NOMO-1 treated with dmso at 0.1 percent for 144 hours (cell line): ENCODE measurements at regions not wholly inside any gene's neighbourhood (a gene's known extent, or its start where the extent isn't known, plus 50 kb on each side); places are given as distances from the start of the nearest gene placed in this dataset.

Source experiments
- DNase-seq: peaks from one replicate; lab custom pipeline; 2025; ENCODE audit not compliant: unreplicated experiment; lab: John Stamatoyannopoulos, UW

- no peak for DNase-seq
Observed at GRCh38 chr3:4021162-4021561, 221.9 kb downstream of the LRRN1 start.

DNA sequence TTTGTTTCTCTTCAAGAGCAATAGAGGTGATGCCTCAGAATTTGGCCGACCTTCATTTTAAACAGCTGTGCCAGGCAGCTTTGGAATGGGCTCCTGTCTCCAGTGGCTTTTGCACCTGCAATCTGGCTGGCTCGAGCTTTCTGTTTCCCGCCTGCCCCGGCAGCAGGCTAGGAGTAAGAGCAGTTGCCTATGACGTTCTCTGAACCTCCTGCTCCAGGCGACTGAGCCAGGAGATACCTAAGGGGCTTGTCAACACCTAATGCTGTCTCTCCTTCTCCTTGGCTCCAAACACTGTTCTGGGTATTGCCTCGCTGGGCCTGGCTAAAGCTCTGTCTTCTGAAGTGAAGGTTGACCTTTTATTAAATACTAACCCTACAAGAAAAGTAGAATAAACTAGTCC is 229.9 kb downstream of the LRRN1 start:
- no peak for DNase-seq

- no peak for DNase-seq
Observed at GRCh38 chr3:4030624-4031023, 231.4 kb downstream of the LRRN1 start.

GRCh38 chr3:4033296-4033695 is 234.1 kb downstream of the LRRN1 start:
- DNase-seq = no peak

GRCh38 chr3:4036046-4036445 is 236.8 kb downstream of the LRRN1 start:
- no peak for DNase-seq

GRCh38 chr3:4038351-4038750 is 239.1 kb downstream of the LRRN1 start:
- DNase-seq = no peak

GRCh38 chr3:4042070-4042469 is 242.8 kb downstream of the LRRN1 start:
- no peak for DNase-seq

- DNase-seq = no peak
Observed at GRCh38 chr3:4042869-4043268, 243.6 kb downstream of the LRRN1 start.

- DNase-seq = no peak
Observed at GRCh38 chr3:4043867-4044575, 244.8 kb downstream of the LRRN1 start.

GRCh38 chr3:4044619-4045018 is 245.4 kb downstream of the LRRN1 start:
- no peak for DNase-seq

DNA sequence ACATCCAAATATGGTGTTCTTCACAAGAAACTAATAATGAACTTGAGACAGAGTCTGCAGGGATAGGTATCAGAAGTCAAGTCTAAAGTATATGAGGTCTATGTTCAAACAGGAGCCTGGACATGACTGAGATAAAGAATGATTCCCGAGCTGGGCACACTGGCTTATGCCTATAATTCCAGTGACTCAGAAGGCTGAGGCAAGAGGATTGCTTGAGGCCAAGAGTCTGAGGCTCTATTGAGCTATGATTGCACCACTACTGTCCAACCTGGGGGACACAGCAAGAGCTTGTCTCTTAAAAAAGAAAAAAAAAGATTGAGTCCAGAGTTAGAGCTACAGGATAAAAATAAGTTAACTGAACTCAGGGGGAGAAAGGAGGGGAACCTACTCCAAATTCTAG is 246.5 kb downstream of the LRRN1 start:
- no peak for DNase-seq

GRCh38 chr3:4047366-4047765 is 248.1 kb downstream of the LRRN1 start:
- no peak for DNase-seq

DNA sequence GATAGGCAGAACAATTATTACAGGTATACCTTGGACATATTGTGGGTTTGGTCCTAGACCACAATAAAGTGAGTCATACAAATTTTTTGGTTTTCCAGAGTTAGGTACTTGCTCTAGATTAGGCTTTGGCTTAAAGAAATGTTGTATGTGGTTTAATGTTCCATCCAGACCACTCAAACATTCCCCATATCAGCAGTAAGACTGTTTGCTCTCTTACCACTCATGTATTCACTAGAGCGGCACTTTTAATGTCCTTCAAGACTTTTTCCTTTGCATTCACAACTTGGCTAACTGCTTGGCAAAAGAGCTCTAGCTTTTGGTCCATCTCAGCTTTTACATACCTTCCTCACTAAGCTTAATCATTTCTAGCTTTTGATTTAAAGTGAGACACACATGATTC is 250.5 kb upstream of the SETMAR start:
- no peak for DNase-seq

GRCh38 chr3:4053975-4054374 is 249.2 kb upstream of the SETMAR start:
- no peak for DNase-seq

GRCh38 chr3:4060064-4060463 is 243.1 kb upstream of the SETMAR start:
- no peak for DNase-seq

- no peak for DNase-seq
Observed at GRCh38 chr3:4060603-4061002, 242.6 kb upstream of the SETMAR start.

DNA sequence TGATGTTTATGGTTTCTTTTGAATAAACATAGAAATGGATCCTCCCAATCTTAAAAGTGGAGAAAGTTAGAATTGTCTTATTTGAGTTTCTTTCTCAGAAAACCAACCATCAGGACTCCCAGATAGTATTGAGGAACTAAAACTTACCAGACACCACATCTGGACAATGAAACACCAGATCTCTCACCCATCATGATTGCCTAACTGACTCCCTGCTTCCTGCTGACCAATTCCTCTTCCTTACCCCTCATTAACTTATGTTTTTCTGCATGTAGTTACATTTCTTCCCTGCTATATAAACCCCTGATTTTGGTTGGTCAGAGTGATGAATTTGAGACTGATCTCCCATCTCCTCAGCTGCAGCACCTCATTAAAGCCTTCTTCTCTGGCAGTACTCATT is 242.0 kb upstream of the SETMAR start:
- peak; percentile 6 for DNase-seq

DNA sequence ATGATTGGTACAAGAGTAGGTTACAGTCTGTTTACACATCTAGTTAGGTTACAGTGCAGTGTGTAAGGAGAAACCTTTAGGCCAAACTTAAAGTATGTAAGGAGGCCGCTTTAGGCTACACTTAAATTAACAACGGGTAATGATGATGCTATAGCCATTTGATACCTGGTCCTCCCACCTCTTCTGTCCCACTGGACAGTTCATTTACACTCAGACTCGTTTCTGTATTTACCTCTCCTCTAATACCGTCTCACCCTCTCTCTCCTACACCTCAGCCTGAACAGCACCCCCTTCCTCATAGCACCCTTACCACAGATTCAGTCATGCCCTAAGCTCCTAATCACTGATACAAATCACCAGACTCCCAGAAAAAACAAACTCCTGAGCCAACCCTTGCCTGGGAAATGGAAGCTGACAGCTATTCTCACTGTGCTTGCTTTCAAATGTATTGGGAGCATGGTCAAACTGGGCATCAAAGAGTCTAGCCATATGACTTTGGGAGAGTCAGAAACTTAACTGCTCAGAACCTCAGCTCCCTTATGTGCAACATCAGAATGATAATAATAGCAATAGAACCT is 241.3 kb upstream of the SETMAR start:
- DNase-seq = no peak

DNA sequence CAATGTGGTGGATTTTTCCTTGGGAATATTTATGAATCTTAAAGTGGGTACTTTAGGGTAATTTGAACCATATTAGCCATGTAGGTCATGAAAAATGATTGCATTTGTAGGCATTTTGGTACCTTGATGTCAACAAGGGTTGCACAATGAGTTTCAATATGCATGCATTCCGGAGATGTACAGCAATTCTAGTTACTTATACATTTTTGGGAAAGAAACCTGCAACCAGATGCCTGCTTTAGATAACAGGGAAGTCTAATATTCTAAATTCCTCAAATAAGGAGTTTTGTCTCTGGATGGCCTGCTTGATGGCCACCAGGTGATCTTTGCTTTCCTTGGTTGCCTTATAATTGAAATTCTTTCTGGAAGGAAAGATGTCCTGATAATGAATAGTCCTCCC is 240.5 kb upstream of the SETMAR start:
- DNase-seq = no peak

- DNase-seq = no peak
Observed at GRCh38 chr3:4063916-4064574, 239.1 kb upstream of the SETMAR start.

DNA sequence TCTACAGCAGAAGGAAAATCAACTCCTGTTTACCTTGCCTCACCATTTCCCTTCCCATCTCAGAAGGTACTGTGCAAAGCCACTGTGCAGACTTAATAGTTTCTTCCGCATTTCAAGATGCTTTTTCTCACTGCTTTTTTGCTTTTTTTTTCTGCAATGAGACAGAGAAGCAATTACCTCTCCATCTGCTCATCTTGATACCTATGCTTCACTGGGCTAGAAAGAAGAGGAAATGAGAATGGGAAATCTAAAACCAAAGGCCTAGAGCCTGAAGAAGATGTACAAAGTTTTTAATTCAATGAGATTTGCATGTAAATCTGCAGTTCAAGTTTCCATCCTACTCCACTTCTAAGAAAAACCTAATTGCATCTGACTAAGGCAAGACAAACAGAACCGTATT is 238.1 kb upstream of the SETMAR start:
- DNase-seq = peak; percentile 13

DNA sequence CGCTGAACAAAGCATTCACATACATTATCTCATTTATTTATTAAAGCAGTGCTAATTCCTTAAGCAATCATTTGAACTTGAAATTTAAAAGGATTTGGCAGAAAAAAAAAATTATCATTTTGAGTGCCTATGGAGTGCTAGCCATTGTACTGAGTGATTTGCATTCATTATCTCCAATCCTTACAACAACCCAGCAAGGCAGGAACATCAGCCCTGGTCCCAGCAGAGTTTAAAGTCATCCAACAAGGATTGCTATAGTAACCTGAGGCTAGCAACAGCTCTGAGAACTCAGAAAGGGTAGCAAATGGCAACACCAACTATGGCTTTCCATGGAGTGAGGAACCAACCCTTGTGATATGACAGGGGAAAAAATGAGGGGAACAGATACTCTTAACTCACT is 237.6 kb upstream of the SETMAR start:
- DNase-seq = no peak

DNA sequence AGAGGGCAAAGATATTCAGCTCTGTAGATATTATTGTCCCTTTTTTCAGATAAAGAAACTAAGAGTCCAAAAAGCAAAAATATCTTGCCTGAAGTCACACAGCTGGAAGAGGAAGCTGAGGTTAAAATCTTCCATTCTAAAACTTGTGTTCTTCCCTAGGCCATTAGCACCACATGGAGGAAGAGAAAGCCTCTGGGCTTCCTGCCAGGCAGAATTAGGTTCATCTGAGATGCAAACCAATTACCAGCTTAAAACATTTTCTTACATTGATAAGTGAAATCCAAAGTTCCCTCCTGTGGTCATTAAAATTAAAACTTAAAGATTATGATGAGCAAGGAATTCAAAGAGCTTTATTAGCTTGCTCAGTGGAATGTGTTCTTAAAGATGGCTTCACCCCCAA is 235.3 kb upstream of the SETMAR start:
- DNase-seq = no peak
